PC-9 (cell line): ENCODE measurements at regions not wholly inside any gene's neighbourhood (a gene's known extent, or its start where the extent isn't known, plus 50 kb on each side); places are given as distances from the start of the nearest gene placed in this dataset.

Experiments
- BruUV-seq: library from RNA; stranded (reverse); fragments of 400-500 nt; replicated peaks from 2 replicates; lab custom pipeline; 2021; lab: Mats Ljungman, UMichigan
- CTCF ChIA-PET: fragments of 300-600 bp; sonication (Branson Sonifier 250); formaldehyde crosslinking; loops from one replicate; lab custom pipeline; 2022; ENCODE audit warnings: antibody characterized with exemption; lab: Charles Lee
- POLR2A ChIA-PET: fragments of 300-600 bp; sonication (Branson Sonifier 250); formaldehyde crosslinking; loops from one replicate; lab custom pipeline; 2022; ENCODE audit warnings: antibody characterized with exemption; ENCODE audit not compliant: unreplicated experiment; lab: Charles Lee
- DNase-seq, 2 experiments: peaks; one replicate each; pipeline versions ENCODE4 v3.0.0 to v3.0.0-alpha.2; 2015 to 2022; ENCODE audit warnings: mixed read lengths in 1 of 2
- H2AFZ ChIP-seq: fragments of 200-600 bp; sonication (generic); 2 replicates; pipeline ENCODE4 v1.8.1; 2017; ENCODE audit warnings: antibody characterized with exemption
- H3F3A ChIP-seq: fragments of 200-600 bp; sonication (generic); 2 replicates; pipeline ENCODE4 v1.8.1; 2017; ENCODE audit warnings: antibody characterized with exemption, mild to moderate bottlenecking, low read depth; ENCODE audit not compliant: insufficient read depth
- H3K27ac ChIP-seq: fragments of 200-600 bp; sonication (generic); 2 replicates; pipeline ENCODE4 v1.6.1; 2016; ENCODE audit warnings: mixed run types
- H3K27me3 ChIP-seq: fragments of 200-600 bp; sonication (generic); 2 replicates; pipeline ENCODE4 v1.6.1; 2016; ENCODE audit warnings: low read depth, mixed run types; ENCODE audit not compliant: insufficient read depth
- H3K36me3 ChIP-seq: fragments of 200-600 bp; sonication (generic); 2 replicates; pipeline ENCODE4 v1.6.1; 2016; ENCODE audit warnings: low read depth, mixed run types
- H3K4me1 ChIP-seq: fragments of 200-600 bp; sonication (generic); replicated peaks from 2 replicates; pipeline ENCODE4 v1.6.1; 2016; ENCODE audit warnings: mixed run types; ENCODE audit not compliant: insufficient read depth
- H3K4me2 ChIP-seq: fragments of 200-600 bp; sonication (generic); 2 replicates; pipeline ENCODE4 v1.6.1; 2017; ENCODE audit warnings: mixed run types
- H3K4me3 ChIP-seq: fragments of 200-600 bp; sonication (generic); 2 replicates; pipeline ENCODE4 v1.6.1; 2016; ENCODE audit warnings: mixed run types
- H3K79me2 ChIP-seq: fragments of 200-600 bp; sonication (generic); 2 replicates; pipeline ENCODE4 v1.6.1; 2017; ENCODE audit warnings: low read depth, mixed run types
- H3K9me2 ChIP-seq: fragments of 200-600 bp; sonication (generic); 2 replicates; pipeline ENCODE4 v1.8.1; 2017; ENCODE audit warnings: mild to moderate bottlenecking; ENCODE audit not compliant: insufficient read depth
- H3K9me3 ChIP-seq: fragments of 200-600 bp; sonication (generic); 2 replicates; pipeline ENCODE4 v1.8.1; 2016; ENCODE audit warnings: low read depth; ENCODE audit not compliant: insufficient read depth
- H4K20me1 ChIP-seq: fragments of 200-600 bp; sonication (generic); 2 replicates; pipeline ENCODE4 v1.8.1; 2017; ENCODE audit not compliant: insufficient read depth
- EZH2 ChIP-seq: fragments of 200-600 bp; sonication (generic); IDR thresholded peaks from 2 replicates; pipeline ENCODE4 v1.8.0; 2017; ENCODE audit warnings: antibody characterized with exemption, low read depth
- intact Hi-C: fragments of 100-400 bp; cut with micrococcal nuclease; formaldehyde crosslinking; loops from one replicate; pipeline ENCODE4 v1.10.0; 2022; ENCODE audit not compliant: unreplicated experiment
- TF ChIP-seq, protein P1 (sequence below): fragments of 200-600 bp; sonication (generic); conservative IDR thresholded peaks from 2 replicates; pipeline ENCODE4 v1.6.1; 2017; ENCODE audit warnings: mixed run types, antibody characterized with exemption, mild to moderate bottlenecking, moderate library complexity

GRCh38 chr15:94110476-94111130, 120.8 kb upstream of the MCTP2 start:
- no peaks in the 10 kb centered on the region for H3F3A ChIP-seq
- no peaks in the 10 kb centered on the region for H3K36me3 ChIP-seq
- peaks cover 22% of the 10 kb centered on the region for H3K27me3 ChIP-seq
- no peaks in the 10 kb centered on the region for H4K20me1 ChIP-seq
- POLR2A ChIA-PET: no interaction called here
- no peak overlapping the region for H3K4me2 ChIP-seq
- no peak overlapping the region for H2AFZ ChIP-seq
- no peak overlapping the region for H3K4me3 ChIP-seq
- CTCF ChIA-PET: no interaction called here
- no peaks in the 10 kb centered on the region; the same call in 1 of the 2 replicates for H3K9me2 ChIP-seq
- no peaks in the 10 kb centered on the region for H3K9me3 ChIP-seq
- intact Hi-C loops: no loop called here
- no peak overlapping the region for H3K27ac ChIP-seq
- DNase-seq: no peak
- TF ChIP-seq EZH2: no peak
- H3K79me2 ChIP-seq: no peaks in the 10 kb centered on the region
- H3K4me1 ChIP-seq: no peaks in the 10 kb centered on the region
- BruUV-seq: no TSS peak

DNA sequence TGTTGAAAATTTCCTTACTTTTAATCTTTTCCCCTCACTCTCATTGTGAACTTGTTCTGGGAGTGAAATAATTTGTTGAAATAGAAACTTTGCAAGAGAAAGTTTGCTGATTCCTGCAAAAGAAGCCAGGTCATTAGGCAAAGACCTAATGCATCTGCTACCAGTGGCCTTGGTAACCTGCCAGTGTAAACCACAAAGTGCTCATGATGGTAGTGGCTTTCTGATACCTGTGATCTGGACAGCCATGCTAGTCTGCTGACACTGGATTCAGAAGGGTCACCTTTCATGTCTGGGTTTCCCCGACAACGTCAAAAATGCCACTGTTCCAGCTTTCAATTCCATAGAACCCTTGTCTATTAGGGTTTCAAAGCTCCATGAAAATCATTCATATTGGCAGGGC, 123.7 kb upstream of the MCTP2 start:
- Histone ChIP-seq H3K4me1 (no peaks in the 10 kb centered on the region), H2AFZ (no peak overlapping the region), H3K36me3 (no peaks in the 10 kb centered on the region), H3K4me2 (no peak overlapping the region), H3K9me3 (no peaks in the 10 kb centered on the region), H3K27me3 (peaks cover 22% of the 10 kb centered on the region), H3F3A (no peaks in the 10 kb centered on the region), H3K4me3 (no peak overlapping the region), H4K20me1 (no peaks in the 10 kb centered on the region), H3K9me2 (no peaks in the 10 kb centered on the region; the same call in 1 of the 2 replicates), H3K27ac (no peak overlapping the region), H3K79me2 (no peaks in the 10 kb centered on the region)
- no peak for DNase-seq
- ChIA-PET CTCF (no interaction called here), POLR2A (no interaction called here)
- TF ChIP-seq EZH2: no peak
- TF ChIP-seq, protein P1, sequence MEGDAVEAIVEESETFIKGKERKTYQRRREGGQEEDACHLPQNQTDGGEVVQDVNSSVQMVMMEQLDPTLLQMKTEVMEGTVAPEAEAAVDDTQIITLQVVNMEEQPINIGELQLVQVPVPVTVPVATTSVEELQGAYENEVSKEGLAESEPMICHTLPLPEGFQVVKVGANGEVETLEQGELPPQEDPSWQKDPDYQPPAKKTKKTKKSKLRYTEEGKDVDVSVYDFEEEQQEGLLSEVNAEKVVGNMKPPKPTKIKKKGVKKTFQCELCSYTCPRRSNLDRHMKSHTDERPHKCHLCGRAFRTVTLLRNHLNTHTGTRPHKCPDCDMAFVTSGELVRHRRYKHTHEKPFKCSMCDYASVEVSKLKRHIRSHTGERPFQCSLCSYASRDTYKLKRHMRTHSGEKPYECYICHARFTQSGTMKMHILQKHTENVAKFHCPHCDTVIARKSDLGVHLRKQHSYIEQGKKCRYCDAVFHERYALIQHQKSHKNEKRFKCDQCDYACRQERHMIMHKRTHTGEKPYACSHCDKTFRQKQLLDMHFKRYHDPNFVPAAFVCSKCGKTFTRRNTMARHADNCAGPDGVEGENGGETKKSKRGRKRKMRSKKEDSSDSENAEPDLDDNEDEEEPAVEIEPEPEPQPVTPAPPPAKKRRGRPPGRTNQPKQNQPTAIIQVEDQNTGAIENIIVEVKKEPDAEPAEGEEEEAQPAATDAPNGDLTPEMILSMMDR: no peak
- intact Hi-C loops: no loop called here
- BruUV-seq: no TSS peak

GRCh38 chr15:94105760-94106159, 125.6 kb upstream of the MCTP2 start:
- no peaks in the 10 kb centered on the region for H4K20me1 ChIP-seq
- intact Hi-C loops: no loop called here
- CTCF ChIA-PET: no interaction called here

More at GRCh38 chr15:94105760-94106159, 125.6 kb upstream of the MCTP2 start:
- Histone ChIP-seq H3K4me3 (no peak overlapping the region), H3K4me2 (no peak overlapping the region), H3F3A (no peaks in the 10 kb centered on the region), H3K9me2 (no peaks in the 10 kb centered on the region; the same call in 1 of the 2 replicates), H2AFZ (no peak overlapping the region), H3K79me2 (no peaks in the 10 kb centered on the region), H3K27me3 (peaks cover 22% of the 10 kb centered on the region), H3K4me1 (no peaks in the 10 kb centered on the region), H3K9me3 (no peaks in the 10 kb centered on the region), H3K27ac (no peak overlapping the region), H3K36me3 (no peaks in the 10 kb centered on the region)
- POLR2A ChIA-PET: no interaction called here
- BruUV-seq: no TSS peak
- peak in 1 of 2 experiments; percentile 43 for DNase-seq
- TF ChIP-seq, protein P1: no peak
- TF ChIP-seq EZH2: no peak
